ENCODE measurements at regions not wholly inside any gene's neighbourhood (a gene's known extent, or its start where the extent isn't known, plus 50 kb on each side); places are given as distances from the start of the nearest gene placed in this dataset.

DNA sequence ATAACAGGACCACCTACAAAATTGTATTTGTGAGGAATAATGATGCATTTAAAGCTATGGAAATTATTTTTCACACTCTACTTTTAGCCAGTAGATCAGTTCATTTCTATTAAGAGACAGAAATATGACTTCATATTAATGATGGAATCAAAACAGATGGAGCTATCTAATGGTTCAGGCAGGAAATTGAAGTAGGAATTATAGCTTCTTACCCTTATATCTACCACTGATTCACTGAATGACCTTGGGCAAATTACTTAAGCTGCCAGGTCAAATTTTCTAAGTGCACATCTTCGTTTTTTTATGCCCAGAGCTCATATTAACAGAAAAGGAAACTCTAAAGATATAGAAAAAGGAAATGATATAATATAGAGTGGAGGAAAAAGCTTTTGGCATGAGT, 323.1 kb downstream of the PCDH10 start:
- no peak for DNase-seq (ENCODE audit: low spot score)
- TF ChIP-seq, protein P1, sequence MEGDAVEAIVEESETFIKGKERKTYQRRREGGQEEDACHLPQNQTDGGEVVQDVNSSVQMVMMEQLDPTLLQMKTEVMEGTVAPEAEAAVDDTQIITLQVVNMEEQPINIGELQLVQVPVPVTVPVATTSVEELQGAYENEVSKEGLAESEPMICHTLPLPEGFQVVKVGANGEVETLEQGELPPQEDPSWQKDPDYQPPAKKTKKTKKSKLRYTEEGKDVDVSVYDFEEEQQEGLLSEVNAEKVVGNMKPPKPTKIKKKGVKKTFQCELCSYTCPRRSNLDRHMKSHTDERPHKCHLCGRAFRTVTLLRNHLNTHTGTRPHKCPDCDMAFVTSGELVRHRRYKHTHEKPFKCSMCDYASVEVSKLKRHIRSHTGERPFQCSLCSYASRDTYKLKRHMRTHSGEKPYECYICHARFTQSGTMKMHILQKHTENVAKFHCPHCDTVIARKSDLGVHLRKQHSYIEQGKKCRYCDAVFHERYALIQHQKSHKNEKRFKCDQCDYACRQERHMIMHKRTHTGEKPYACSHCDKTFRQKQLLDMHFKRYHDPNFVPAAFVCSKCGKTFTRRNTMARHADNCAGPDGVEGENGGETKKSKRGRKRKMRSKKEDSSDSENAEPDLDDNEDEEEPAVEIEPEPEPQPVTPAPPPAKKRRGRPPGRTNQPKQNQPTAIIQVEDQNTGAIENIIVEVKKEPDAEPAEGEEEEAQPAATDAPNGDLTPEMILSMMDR (IDR thresholded peaks at IDR 0.05; ENCODE audit: extremely low read depth, missing control alignments): no peak

DNA sequence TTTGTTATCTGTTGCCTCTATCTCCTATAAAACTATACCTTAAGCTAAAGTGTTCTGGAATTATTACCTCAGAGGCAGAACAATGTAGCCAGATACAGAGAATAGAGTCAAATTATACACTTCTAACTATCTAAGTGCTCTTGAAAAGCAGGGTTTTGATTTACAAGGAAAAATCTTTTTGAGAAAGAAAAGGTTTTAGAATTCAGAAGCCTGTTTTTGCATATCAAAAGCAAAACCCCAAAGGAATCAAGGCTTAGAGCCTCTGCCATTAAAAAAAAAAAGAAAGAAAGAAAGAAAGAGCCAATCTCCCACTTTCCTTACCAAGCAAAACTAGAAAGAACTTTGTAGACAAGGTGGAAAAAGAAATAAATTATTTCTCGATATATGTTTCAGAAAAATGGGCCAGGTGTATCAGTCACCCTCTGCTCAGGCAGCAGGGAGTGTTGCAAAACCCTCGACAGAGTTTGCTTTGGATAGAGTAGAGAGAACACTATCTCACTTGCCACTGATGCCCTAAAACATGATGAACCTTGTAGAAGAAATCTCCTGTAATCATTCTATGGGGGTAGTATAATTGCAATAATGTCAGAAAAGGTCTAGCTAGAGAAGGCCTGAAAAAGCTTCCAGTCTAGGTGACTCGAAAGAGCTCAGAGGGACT, 318.3 kb downstream of the PCDH10 start:
- DNase-seq (ENCODE audit: low spot score): no peak
- TF ChIP-seq, protein P1 (IDR thresholded peaks at IDR 0.05; ENCODE audit: extremely low read depth, missing control alignments): no peak

DNA sequence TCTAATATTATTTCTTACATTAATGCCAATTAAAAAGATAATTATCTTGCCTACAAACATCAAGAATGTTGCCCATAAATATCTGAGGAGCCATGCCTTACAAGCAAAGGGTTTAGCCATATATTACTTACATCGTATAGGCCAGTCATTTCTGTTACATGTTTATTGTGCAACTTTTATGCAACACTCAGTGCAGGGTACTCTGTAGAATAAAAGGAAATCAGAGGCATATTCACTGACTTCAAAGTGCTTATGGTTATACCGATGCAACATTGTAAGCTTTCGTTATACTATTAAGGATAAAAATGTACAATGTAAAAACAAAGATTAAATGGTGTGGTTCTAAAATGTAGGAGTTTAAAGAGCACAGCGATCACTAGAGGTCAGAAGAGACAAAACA, 315.9 kb downstream of the PCDH10 start:
- no peak for DNase-seq (ENCODE audit: low spot score)
- TF ChIP-seq, protein P1 (IDR thresholded peaks at IDR 0.05; ENCODE audit: extremely low read depth, missing control alignments): no peak

DNA sequence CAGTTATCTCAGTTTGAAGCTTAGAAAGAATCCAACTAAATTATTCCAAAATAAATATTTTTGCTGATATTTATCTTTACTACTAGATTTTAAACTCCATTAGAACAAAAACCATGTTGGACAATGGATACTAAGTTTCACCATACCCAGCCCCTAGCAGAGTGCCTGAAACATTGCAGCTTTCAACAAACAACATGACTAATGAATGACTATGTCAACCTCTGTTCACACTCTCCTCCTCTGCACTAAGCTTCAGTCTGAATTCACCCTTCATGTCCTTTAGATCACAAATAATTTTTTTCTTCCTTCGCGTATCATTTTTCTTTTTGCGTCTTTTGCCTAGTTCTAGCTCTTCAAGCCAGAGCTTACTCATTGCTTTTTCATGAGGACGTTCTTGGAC, 315.2 kb downstream of the PCDH10 start:
- no peak for DNase-seq (ENCODE audit: low spot score)
- TF ChIP-seq, protein P1 (IDR thresholded peaks at IDR 0.05; ENCODE audit: extremely low read depth, missing control alignments): no peak

DNA sequence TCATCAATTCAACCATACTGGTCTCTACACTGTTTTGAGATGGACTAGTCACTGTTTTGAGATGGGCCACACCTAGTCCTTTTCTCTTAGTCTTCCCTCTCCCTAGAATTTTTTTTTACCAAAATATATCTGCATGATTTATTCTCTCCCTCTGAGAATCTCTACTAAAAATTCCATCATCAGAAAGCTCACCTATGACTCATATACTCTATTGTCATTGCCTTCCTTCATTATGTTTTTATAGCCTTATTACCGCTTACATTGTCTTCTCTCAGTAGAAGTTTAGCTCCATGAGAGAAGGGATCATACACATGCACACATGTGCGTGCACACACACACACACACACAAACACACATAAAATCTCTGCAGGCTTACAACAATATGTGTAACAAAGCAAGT, 303.6 kb downstream of the PCDH10 start:
- no peak for DNase-seq (ENCODE audit: low spot score)

DNA sequence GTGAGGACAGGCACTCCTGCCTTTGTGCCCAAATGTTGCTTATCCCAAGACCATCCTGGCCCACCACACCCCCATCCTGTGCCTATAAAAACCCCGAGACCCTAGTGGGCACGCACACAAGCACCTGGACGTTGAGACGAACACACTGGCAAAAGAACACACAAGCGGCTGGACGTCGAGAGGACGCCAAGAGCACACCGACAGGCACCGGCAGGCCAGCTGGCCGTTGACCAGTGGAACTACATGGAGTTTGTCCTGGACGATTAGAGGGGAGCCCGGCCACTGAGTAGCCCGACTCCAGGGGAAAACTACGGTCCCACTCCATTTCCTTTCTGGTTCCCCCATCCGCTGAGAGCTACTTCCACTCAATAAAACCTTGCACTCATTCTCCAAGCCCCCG, 301.7 kb downstream of the PCDH10 start:
- DNase-seq (ENCODE audit: low spot score): no peak
- TF ChIP-seq, protein P1 (IDR thresholded peaks at IDR 0.05; ENCODE audit: extremely low read depth, missing control alignments): no peak

More for the DNA sequence above, 303.6 kb downstream of the PCDH10 start:
- TF ChIP-seq, protein P1 (IDR thresholded peaks at IDR 0.05; ENCODE audit: extremely low read depth, missing control alignments): no peak

DNA sequence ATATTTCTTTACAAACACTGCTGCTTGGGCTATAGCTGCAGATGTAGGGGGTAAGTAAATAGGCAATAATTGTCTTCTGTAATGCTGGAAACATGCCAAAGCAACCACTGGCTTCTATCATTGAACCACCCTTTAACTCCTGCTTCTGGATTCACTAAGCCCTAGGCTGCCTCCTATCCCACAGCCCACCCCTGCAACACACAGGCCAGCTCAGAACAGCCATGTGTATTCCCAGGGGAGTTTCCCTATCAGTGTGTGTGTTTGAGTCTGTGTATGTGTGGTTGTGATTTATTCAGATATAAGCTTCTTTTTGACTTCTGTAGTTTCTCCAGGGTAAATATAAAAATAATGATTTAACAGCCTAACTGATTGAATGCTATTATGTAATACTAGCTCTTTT, 291.3 kb downstream of the PCDH10 start:
- TF ChIP-seq, protein P1 (IDR thresholded peaks at IDR 0.05; ENCODE audit: extremely low read depth, missing control alignments): no peak
- no peak for DNase-seq (ENCODE audit: low spot score)

All from GM20000 (cell line).